ENCODE measurements at regions not wholly inside any gene's neighbourhood (a gene's known extent, or its start where the extent isn't known, plus 50 kb on each side); places are given as distances from the start of the nearest gene placed in this dataset.

DNA sequence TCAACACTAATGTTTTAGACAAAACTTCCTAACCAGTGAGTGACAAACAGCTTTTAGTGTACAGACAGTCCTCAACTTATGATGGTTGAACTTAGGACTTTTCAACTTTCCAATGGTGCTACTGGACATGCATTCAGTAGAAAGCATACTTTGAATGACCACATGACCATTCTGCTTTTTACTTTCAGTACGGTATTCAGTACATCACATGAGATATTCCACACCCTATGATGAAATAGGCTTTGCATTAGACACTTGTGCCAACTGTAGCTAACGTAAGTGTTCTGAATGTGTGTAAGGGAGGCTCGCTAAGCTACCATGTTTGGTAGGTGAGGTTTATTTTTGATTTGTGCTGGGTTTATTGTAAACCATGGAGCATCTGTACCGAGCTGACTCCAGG lies 113.7 kb downstream of the WNT7A start:
- Histone ChIP-seq H3K4me1 (peaks cover 43% of the 10 kb centered on the region), H3K4me3 (no peak overlapping the region), H4K20me1 (no peaks in the 10 kb centered on the region), H3K9me3 (peaks cover 13% of the 10 kb centered on the region), H3K9ac (no peak overlapping the region), H3K36me3 (no peaks in the 10 kb centered on the region), H3K27me3 (no peaks in the 10 kb centered on the region), H3K27ac (no peak overlapping the region), H3K4me2 (no peak overlapping the region)
- no peak for TF ChIP-seq Cebpa-rat (IDR thresholded peaks at IDR 0.05)

DNA sequence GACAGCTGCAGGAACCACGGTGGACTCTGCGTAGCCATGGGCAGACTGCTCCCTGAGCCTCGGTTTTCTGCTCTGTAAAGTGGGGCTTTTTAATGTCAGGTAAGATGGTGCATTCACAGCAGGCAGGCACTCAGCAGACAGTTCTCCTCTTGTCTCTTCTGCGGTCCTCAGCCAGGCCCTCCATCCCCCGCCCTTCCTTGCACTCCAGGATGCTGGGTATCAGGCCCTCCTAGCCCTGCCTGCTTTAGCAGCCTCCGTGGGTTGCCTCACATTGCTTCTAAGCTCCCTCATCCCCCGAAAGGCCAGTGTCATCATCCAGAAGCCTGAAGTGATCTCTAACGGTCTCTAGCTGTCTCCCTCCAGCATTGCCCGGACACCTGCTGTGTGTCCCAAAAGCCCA lies 115.7 kb downstream of the WNT7A start:
- Histone ChIP-seq H4K20me1 (no peaks in the 10 kb centered on the region), H3K27me3 (no peaks in the 10 kb centered on the region), H3K27ac (no peak overlapping the region), H3K9ac (no peak overlapping the region), H3K36me3 (no peaks in the 10 kb centered on the region), H3K4me2 (no peak overlapping the region), H3K4me3 (no peak overlapping the region), H3K9me3 (peaks cover 13% of the 10 kb centered on the region), H3K4me1 (peaks cover 23% of the 10 kb centered on the region)
- no peak for TF ChIP-seq Cebpa-rat (IDR thresholded peaks at IDR 0.05)

DNA sequence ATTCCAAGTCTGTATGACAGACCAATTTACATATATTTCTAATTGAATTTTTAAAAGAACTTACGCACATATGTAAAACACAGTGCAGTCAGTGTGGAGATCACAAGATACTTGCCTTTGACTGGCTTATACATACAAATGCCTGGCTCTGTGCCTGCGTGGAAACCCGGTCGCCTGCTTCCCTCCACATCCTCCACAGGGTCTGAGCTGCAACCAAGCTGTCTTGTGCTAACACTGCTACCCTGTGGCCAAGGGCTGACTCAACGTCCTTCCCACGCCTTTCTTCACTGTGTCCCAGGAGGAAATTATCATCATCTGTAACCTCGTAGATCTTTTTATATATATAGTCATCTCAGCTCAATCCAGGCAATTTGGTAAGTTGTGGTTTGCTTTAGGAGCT lies 117.0 kb downstream of the WNT7A start:
- H3K36me3 ChIP-seq, result no peaks in the 10 kb centered on the region
- H3K4me3 ChIP-seq, result no peak overlapping the region
- no peak overlapping the region for H3K9ac ChIP-seq
- no peak for TF ChIP-seq Cebpa-rat (IDR thresholded peaks at IDR 0.05)
- H3K9me3 ChIP-seq, result peaks cover 13% of the 10 kb centered on the region
- no peak overlapping the region for H3K27ac ChIP-seq
- no peak overlapping the region for H3K4me2 ChIP-seq
- H3K4me1 ChIP-seq, result peaks cover 11% of the 10 kb centered on the region
- no peaks in the 10 kb centered on the region for H3K27me3 ChIP-seq
- no peaks in the 10 kb centered on the region for H4K20me1 ChIP-seq

DNA sequence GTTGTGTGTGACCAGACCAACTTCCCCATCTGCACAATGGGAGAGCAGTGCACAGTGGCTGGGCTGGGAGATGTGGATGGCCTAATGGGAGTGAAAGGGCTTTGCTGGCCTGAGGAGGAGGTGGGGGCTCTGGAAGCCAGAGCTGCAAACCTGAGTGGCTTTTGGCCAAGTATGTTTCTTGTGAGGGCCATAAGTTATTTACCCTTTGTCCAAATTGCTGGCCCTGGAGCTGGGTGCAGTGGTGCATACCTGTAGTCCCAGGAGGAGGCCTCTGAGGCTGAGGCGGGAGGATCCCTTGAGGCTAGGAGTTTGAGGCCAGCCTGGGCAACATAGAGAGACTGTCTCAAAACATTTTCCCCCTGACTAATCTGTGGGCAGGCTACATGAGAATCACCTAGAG lies 129.1 kb downstream of the WNT7A start:
- Histone ChIP-seq H3K4me1 (no peaks in the 10 kb centered on the region), H3K27me3 (no peaks in the 10 kb centered on the region), H3K36me3 (no peaks in the 10 kb centered on the region), H3K9me3 (peaks cover 7% of the 10 kb centered on the region; the same call in 1 of the 2 replicates), H4K20me1 (no peaks in the 10 kb centered on the region), H3K9ac (no peak overlapping the region), H3K4me3 (no peak overlapping the region), H3K27ac (no peak overlapping the region), H3K4me2 (no peak overlapping the region)
- TF ChIP-seq Cebpa-rat (IDR thresholded peaks at IDR 0.05), result no peak

DNA sequence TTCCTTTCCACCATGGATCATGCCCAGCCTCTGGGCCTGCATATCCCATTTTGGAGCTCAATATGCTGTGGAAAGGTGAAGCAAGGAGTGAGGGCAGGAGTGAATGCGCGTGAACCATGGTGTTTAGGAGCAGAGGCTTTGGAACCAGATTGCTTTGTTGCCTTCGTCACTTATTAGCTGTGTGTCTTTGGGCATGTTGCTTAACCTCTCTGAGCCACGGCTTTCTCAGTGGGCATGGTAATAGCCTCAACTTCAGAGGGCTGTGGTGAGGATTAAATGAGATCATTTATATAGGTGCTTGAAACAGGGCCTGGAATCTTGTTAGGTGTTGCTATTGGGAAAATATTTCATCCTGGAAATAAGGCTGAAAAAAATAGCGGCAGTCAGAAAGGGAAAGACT lies 129.7 kb downstream of the WNT7A start:
- Histone ChIP-seq H3K9ac (no peak overlapping the region), H3K27me3 (no peaks in the 10 kb centered on the region), H3K9me3 (peaks cover 4% of the 10 kb centered on the region; the same call in 1 of the 2 replicates), H3K4me3 (no peak overlapping the region), H3K27ac (no peak overlapping the region), H3K4me2 (no peak overlapping the region), H4K20me1 (no peaks in the 10 kb centered on the region), H3K4me1 (no peaks in the 10 kb centered on the region), H3K36me3 (no peaks in the 10 kb centered on the region)
- no peak for TF ChIP-seq Cebpa-rat (IDR thresholded peaks at IDR 0.05)

DNA sequence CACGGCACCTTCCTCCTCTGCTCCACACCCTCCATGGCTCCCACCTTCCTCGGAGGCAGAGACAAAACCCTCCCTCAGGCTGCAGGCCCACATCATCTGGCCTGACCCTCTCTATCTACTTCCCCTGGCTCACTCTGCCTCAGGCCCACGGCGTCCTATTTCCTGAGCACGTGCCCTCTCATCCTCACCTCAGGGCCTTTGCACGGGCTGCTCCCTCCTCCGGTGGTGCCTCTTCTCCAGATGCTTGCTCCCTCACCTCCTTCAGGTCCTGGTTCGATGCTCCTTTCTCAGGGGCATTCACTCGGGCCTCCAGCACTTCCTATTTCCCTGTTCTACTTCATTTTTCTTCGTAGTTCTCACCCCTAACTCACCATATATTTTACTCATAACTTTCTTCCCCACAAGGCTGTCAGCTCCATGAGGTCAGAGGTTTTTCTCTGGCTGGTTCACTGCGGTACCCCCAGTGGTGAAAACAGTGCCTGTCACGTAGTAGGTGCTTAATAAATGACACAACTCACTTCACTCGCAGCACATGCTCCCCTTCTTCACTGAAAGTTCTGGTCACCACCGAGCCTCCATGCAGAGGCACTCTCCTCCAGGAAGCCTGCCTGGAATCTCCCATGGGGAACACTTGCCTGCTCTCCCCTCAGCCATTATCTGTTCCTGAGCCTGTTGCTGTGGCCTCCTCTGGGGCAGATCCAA lies 130.7 kb downstream of the WNT7A start:
- Histone ChIP-seq H3K9me3 (peaks cover 6% of the 10 kb centered on the region), H3K27me3 (no peaks in the 10 kb centered on the region), H3K36me3 (no peaks in the 10 kb centered on the region), H3K9ac (no peak overlapping the region), H4K20me1 (no peaks in the 10 kb centered on the region), H3K4me1 (no peaks in the 10 kb centered on the region), H3K4me3 (no peak overlapping the region), H3K4me2 (no peak overlapping the region), H3K27ac (no peak overlapping the region)
- TF ChIP-seq Cebpa-rat (IDR thresholded peaks at IDR 0.05), result no peak

DNA sequence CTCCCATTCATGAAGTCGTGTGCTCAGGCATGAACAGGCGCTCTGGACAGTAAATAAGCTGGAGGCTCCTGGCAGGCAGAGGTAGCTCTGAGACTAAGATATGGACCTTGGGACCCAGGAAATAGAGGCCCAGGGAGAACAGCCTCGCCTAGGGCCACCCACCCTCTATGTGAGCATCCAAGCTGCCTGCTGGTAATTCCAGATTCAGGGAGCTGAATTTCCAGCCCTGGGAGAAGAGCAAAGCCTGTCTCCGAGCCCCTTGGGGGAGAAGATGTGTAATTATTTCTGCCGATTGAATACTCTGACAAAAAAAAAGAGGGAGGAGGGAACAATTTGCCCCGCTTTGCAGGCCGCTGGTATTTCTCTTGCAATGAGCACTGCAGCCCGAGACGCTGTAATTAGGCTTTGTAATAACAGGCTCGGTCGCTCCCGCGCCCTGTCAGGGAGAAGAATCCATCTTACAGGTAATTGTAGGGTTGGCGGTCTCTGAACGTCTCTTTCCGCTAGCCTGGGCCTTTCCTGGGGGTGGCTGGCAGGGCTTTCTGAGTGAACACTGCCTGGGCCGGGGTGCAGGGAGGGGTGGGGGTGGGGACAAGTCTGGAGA lies 131.5 kb downstream of the WNT7A start:
- no peak overlapping the region for H3K9ac ChIP-seq
- TF ChIP-seq Cebpa-rat (IDR thresholded peaks at IDR 0.05), result no peak
- no peak overlapping the region for H3K4me3 ChIP-seq
- H3K4me2 ChIP-seq, result no peak overlapping the region
- H3K4me1 ChIP-seq, result no peaks in the 10 kb centered on the region
- no peaks in the 10 kb centered on the region for H3K36me3 ChIP-seq
- no peaks in the 10 kb centered on the region for H4K20me1 ChIP-seq
- no peaks in the 10 kb centered on the region for H3K27me3 ChIP-seq
- no peak overlapping the region for H3K27ac ChIP-seq
- peaks cover 14% of the 10 kb centered on the region for H3K9me3 ChIP-seq

DNA sequence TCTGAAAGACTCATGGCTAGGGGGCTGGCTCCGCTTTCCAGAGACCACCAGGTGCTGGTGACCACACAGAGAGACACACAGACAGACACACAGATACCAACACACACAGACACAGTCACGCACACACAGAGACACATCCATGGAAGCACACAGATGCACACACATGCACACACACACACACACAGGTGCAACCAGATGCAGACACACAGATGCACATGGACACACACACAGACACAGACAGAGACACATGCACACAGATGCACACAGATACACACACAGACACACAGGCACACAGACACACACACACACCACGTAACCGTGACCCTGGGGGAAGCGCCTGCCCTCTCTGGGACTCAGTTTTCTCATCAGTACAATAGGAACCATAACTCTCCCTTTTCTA lies 132.2 kb downstream of the WNT7A start:
- H4K20me1 ChIP-seq, result no peaks in the 10 kb centered on the region
- no peak overlapping the region for H3K4me2 ChIP-seq
- no peaks in the 10 kb centered on the region for H3K36me3 ChIP-seq
- no peak overlapping the region for H3K4me3 ChIP-seq
- no peak overlapping the region for H3K27ac ChIP-seq
- TF ChIP-seq Cebpa-rat (IDR thresholded peaks at IDR 0.05), result no peak
- no peak overlapping the region for H3K9ac ChIP-seq
- H3K27me3 ChIP-seq, result no peaks in the 10 kb centered on the region
- no peaks in the 10 kb centered on the region for H3K4me1 ChIP-seq
- H3K9me3 ChIP-seq, result peaks cover 22% of the 10 kb centered on the region

DNA sequence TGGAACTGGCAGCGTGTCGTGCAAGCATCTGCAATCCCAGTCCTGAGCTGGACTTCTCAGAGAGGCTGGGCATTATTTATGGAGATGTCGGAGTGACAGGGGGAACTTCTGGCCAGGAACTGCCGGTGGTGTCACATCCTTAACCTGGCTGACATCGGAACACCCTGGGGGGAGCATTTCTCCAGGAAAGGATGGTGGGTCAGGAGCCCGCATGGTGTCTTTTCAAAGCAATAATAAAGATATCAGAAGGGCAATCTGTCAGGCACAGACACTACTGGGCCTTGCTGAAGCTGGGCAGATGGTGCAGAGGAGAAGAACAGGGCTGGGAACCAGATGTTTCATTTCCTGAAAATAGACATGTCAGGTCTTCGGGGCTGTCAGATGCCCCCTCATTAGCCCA lies 133.5 kb downstream of the WNT7A start:
- H3K9ac ChIP-seq, result no peak overlapping the region
- H3K27me3 ChIP-seq, result no peaks in the 10 kb centered on the region
- H3K36me3 ChIP-seq, result no peaks in the 10 kb centered on the region
- TF ChIP-seq Cebpa-rat (IDR thresholded peaks at IDR 0.05), result no peak
- no peak overlapping the region for H3K4me2 ChIP-seq
- no peaks in the 10 kb centered on the region for H3K4me1 ChIP-seq
- H4K20me1 ChIP-seq, result no peaks in the 10 kb centered on the region
- peaks cover 26% of the 10 kb centered on the region for H3K9me3 ChIP-seq
- no peak overlapping the region for H3K4me3 ChIP-seq
- no peak overlapping the region for H3K27ac ChIP-seq

DNA sequence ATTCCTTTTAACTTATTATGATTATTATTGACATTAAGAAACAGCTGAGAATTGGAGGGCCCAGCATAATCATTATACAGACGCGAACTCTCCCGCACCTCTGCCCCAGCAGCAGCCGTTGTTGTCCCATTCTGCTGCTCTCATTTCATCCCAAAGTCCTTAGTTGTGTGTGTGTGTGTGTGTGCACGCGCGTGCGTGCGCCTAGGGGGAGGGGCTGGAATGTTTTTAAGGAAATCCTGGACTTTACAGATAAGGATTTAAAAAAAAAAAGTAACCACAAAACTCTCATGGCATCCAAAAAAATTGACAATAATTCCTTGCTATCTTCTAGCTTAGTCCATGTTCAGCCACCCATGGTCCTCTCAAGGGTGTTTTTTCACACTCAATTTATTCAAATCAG lies 134.2 kb downstream of the WNT7A start:
- Histone ChIP-seq H3K27ac (no peak overlapping the region), H3K9ac (no peak overlapping the region), H3K36me3 (no peaks in the 10 kb centered on the region), H3K4me2 (no peak overlapping the region), H3K9me3 (peaks cover 26% of the 10 kb centered on the region), H3K4me1 (no peaks in the 10 kb centered on the region), H3K27me3 (no peaks in the 10 kb centered on the region), H3K4me3 (no peak overlapping the region), H4K20me1 (no peaks in the 10 kb centered on the region)
- no peak for TF ChIP-seq Cebpa-rat (IDR thresholded peaks at IDR 0.05)
